ENCODE measurements at regions not wholly inside any gene's neighbourhood (a gene's known extent, or its start where the extent isn't known, plus 50 kb on each side); places are given as distances from the start of the nearest gene placed in this dataset.

DNA sequence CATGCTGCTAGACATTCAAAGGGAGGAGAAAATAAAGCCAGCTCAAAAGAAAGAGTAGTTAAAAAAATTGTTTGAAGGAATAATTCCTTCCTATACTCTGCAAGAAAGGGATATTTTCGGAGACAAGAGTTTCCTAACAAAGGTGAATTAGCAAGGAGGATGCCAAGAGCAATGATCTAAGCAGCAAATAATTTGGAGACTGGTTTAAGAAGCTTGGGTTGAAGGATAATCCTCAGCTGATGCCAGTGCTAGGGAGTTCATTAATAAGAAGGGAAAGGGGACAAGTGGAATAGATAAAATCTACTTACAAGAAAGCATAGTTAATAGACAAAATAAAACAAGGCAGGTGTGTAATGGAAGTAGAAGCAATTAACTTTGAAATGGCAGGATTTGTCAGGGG lies 372.3 kb downstream of the NDFIP2 start:
- no peak overlapping the region for H2AFZ ChIP-seq (ENCODE audit: control insufficient read depth, low read depth, low read length)
- H4K20me1 ChIP-seq (ENCODE audit: control insufficient read depth, insufficient read depth): no peaks in the 10 kb centered on the region
- H3K9me3 ChIP-seq (replicated peaks; ENCODE audit: control insufficient read depth, insufficient read depth, low read length): no peaks in the 10 kb centered on the region
- no peak overlapping the region for H3K27ac ChIP-seq (ENCODE audit: control insufficient read depth, insufficient read depth)
- ChIA-PET RAD21 (ENCODE audit: unreplicated experiment) (interaction anchor here (1.1 kb wide), 1 partner anchor 244 kb away, joined by 4 read pairs; no protein-coding TSS in a partner anchor), POLR2A (no interaction called here), SMC1A (ENCODE audit: uncharacterized antibody, unreplicated experiment) (interaction anchor here (0.6 to 2.1 kb wide), 5 partner anchors 9 to 271 kb away, joined by 3 to 7 read pairs (median 4); no protein-coding TSS in a partner anchor), CTCF (interaction anchor here (0.6 kb wide), 1 partner anchor 45 kb away, joined by 3 read pairs; no protein-coding TSS in a partner anchor)
- H3K27me3 ChIP-seq (replicated peaks in 1 of 2; ENCODE audit: control insufficient read depth in 2 of 2, insufficient read depth in 2 of 2, low read length in 1 of 2): no peaks in the 10 kb centered on the region
- no peaks in the 10 kb centered on the region for H3K4me1 ChIP-seq (ENCODE audit: control insufficient read depth, insufficient read depth, low read length)
- DNase-seq (ENCODE audit: low read depth, low spot score) (no peak), FAIRE-seq (no peak), ATAC-seq (no peak)
- in situ Hi-C loops (cut with MboI): no loop called here
- no peak overlapping the region for H3K4me3 ChIP-seq
- intact Hi-C loops (cut with micrococcal nuclease; ENCODE audit: unreplicated experiment): no loop called here
- BruUV-seq (replicated peaks): no TSS peak
- no peak overlapping the region for H3K4me2 ChIP-seq (ENCODE audit: control insufficient read depth, insufficient read depth)
- TF ChIP-seq, protein P1, sequence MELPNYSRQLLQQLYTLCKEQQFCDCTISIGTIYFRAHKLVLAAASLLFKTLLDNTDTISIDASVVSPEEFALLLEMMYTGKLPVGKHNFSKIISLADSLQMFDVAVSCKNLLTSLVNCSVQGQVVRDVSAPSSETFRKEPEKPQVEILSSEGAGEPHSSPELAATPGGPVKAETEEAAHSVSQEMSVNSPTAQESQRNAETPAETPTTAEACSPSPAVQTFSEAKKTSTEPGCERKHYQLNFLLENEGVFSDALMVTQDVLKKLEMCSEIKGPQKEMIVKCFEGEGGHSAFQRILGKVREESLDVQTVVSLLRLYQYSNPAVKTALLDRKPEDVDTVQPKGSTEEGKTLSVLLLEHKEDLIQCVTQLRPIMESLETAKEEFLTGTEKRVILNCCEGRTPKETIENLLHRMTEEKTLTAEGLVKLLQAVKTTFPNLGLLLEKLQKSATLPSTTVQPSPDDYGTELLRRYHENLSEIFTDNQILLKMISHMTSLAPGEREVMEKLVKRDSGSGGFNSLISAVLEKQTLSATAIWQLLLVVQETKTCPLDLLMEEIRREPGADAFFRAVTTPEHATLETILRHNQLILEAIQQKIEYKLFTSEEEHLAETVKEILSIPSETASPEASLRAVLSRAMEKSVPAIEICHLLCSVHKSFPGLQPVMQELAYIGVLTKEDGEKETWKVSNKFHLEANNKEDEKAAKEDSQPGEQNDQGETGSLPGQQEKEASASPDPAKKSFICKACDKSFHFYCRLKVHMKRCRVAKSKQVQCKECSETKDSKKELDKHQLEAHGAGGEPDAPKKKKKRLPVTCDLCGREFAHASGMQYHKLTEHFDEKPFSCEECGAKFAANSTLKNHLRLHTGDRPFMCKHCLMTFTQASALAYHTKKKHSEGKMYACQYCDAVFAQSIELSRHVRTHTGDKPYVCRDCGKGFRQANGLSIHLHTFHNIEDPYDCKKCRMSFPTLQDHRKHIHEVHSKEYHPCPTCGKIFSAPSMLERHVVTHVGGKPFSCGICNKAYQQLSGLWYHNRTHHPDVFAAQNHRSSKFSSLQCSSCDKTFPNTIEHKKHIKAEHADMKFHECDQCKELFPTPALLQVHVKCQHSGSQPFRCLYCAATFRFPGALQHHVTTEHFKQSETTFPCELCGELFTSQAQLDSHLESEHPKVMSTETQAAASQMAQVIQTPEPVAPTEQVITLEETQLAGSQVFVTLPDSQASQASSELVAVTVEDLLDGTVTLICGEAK (IDR thresholded peaks at IDR 0.05; ENCODE audit: borderline replicate concordance): no peak
- TF ChIP-seq NFYA (IDR thresholded peaks at IDR 0.05; ENCODE audit: borderline replicate concordance, low read depth, low read length): no peak
- TF ChIP-seq, protein P2, sequence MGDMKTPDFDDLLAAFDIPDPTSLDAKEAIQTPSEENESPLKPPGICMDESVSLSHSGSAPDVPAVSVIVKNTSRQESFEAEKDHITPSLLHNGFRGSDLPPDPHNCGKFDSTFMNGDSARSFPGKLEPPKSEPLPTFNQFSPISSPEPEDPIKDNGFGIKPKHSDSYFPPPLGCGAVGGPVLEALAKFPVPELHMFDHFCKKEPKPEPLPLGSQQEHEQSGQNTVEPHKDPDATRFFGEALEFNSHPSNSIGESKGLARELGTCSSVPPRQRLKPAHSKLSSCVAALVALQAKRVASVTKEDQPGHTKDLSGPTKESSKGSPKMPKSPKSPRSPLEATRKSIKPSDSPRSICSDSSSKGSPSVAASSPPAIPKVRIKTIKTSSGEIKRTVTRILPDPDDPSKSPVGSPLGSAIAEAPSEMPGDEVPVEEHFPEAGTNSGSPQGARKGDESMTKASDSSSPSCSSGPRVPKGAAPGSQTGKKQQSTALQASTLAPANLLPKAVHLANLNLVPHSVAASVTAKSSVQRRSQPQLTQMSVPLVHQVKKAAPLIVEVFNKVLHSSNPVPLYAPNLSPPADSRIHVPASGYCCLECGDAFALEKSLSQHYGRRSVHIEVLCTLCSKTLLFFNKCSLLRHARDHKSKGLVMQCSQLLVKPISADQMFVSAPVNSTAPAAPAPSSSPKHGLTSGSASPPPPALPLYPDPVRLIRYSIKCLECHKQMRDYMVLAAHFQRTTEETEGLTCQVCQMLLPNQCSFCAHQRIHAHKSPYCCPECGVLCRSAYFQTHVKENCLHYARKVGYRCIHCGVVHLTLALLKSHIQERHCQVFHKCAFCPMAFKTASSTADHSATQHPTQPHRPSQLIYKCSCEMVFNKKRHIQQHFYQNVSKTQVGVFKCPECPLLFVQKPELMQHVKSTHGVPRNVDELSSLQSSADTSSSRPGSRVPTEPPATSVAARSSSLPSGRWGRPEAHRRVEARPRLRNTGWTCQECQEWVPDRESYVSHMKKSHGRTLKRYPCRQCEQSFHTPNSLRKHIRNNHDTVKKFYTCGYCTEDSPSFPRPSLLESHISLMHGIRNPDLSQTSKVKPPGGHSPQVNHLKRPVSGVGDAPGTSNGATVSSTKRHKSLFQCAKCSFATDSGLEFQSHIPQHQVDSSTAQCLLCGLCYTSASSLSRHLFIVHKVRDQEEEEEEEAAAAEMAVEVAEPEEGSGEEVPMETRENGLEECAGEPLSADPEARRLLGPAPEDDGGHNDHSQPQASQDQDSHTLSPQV (IDR thresholded peaks at IDR 0.05): no peak
- TF ChIP-seq JUNB (IDR thresholded peaks at IDR 0.05): no peak
- no peak for TF ChIP-seq MEF2A (IDR thresholded peaks at IDR 0.05; ENCODE audit: insufficient read depth, low read depth, low read length)
- TF ChIP-seq, protein P3, sequence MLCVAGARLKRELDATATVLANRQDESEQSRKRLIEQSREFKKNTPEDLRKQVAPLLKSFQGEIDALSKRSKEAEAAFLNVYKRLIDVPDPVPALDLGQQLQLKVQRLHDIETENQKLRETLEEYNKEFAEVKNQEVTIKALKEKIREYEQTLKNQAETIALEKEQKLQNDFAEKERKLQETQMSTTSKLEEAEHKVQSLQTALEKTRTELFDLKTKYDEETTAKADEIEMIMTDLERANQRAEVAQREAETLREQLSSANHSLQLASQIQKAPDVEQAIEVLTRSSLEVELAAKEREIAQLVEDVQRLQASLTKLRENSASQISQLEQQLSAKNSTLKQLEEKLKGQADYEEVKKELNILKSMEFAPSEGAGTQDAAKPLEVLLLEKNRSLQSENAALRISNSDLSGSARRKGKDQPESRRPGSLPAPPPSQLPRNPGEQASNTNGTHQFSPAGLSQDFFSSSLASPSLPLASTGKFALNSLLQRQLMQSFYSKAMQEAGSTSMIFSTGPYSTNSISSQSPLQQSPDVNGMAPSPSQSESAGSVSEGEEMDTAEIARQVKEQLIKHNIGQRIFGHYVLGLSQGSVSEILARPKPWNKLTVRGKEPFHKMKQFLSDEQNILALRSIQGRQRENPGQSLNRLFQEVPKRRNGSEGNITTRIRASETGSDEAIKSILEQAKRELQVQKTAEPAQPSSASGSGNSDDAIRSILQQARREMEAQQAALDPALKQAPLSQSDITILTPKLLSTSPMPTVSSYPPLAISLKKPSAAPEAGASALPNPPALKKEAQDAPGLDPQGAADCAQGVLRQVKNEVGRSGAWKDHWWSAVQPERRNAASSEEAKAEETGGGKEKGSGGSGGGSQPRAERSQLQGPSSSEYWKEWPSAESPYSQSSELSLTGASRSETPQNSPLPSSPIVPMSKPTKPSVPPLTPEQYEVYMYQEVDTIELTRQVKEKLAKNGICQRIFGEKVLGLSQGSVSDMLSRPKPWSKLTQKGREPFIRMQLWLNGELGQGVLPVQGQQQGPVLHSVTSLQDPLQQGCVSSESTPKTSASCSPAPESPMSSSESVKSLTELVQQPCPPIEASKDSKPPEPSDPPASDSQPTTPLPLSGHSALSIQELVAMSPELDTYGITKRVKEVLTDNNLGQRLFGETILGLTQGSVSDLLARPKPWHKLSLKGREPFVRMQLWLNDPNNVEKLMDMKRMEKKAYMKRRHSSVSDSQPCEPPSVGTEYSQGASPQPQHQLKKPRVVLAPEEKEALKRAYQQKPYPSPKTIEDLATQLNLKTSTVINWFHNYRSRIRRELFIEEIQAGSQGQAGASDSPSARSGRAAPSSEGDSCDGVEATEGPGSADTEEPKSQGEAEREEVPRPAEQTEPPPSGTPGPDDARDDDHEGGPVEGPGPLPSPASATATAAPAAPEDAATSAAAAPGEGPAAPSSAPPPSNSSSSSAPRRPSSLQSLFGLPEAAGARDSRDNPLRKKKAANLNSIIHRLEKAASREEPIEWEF (IDR thresholded peaks at IDR 0.05; ENCODE audit: insufficient replicate concordance, low read depth, low read length): no peak
- no peak for TF ChIP-seq EGR1 (IDR thresholded peaks at IDR 0.05; ENCODE audit: borderline replicate concordance in 1 of 2, low read depth in 2 of 2, low read length in 2 of 2)
- TF ChIP-seq RUNX3 (IDR thresholded peaks at IDR 0.05; ENCODE audit: low read length): no peak
- no peak for TF ChIP-seq BHLHE40 (IDR thresholded peaks at IDR 0.05; ENCODE audit: borderline replicate concordance in 1 of 2, low read depth in 2 of 2, low read length in 1 of 2)
- no peaks in the 10 kb centered on the region for H3K79me2 ChIP-seq (ENCODE audit: control insufficient read depth, insufficient read depth, low read length)
- 0% methylated on average over 1 of the region's 1 CpG for WGBS (ENCODE audit: insufficient coverage, insufficient replicate concordance, low lambda C conversion rate, missing lambda C conversion rate)
- no peak overlapping the region for H3K9ac ChIP-seq (ENCODE audit: control insufficient read depth, insufficient read depth, low read length)
- H3K36me3 ChIP-seq (ENCODE audit: control insufficient read depth in 2 of 2, insufficient read depth in 2 of 2, low read length in 1 of 2): no peaks in the 10 kb centered on the region

All from GM12878 (cell line).